ENCODE measurements at regions not wholly inside any gene's neighbourhood (a gene's known extent, or its start where the extent isn't known, plus 50 kb on each side); places are given as distances from the start of the nearest gene placed in this dataset.

GRCh38 chr21:26686705-26687104, 113.6 kb upstream of the CYYR1 start:
- Histone ChIP-seq H3K4me2 (ENCODE audit: low read depth, low read length) (no peak overlapping the region), H2BK120ac (ENCODE audit: low read depth, low read length) (no peak overlapping the region), H2BK20ac (ENCODE audit: low read depth, low read length) (no peak overlapping the region), H3K18ac (ENCODE audit: low read depth, low read length) (no peak overlapping the region), H4K5ac (ENCODE audit: low read depth, low read length) (no peak overlapping the region), H3K79me1 (ENCODE audit: low read depth in 1 of 2, low read length in 2 of 2) (no peaks in the 10 kb centered on the region), H4K91ac (ENCODE audit: insufficient read depth, low read depth, low read length) (no peak overlapping the region), H2BK15ac (ENCODE audit: low read depth, low read length) (no peak overlapping the region), H4K20me1 (ENCODE audit: insufficient read depth, low read length) (no peaks in the 10 kb centered on the region), H2AFZ (replicated peaks; ENCODE audit: low read length, poor library complexity) (no peak overlapping the region), H3K4me1 (ENCODE audit: control insufficient read depth, insufficient read depth, low read length) (no peaks in the 10 kb centered on the region), H3K14ac (replicated peaks; ENCODE audit: low read depth, low read length) (no peak overlapping the region), H3K9me1 (ENCODE audit: insufficient read depth, low read length) (no peaks in the 10 kb centered on the region), H2AK9ac (replicated peaks; ENCODE audit: low read depth, low read length, poor library complexity) (no peak overlapping the region), H3K9me3 (ENCODE audit: control insufficient read depth, insufficient read depth, low read length) (peaks cover 4% of the 10 kb centered on the region; the same call in 1 of the 2 replicates), H3K4me3 (ENCODE audit: insufficient read depth, low read depth, low read length) (no peak overlapping the region), H4K8ac (ENCODE audit: low read depth in 2 of 2, low read length in 2 of 2) (no peak overlapping the region), H3K23ac (ENCODE audit: low read depth, low read length) (no peak overlapping the region), H3K27me3 (ENCODE audit: control insufficient read depth, insufficient read depth, low read length) (no peaks in the 10 kb centered on the region), H3K36me3 (ENCODE audit: control insufficient read depth, insufficient read depth, low read length) (no peaks in the 10 kb centered on the region), H3K27ac (ENCODE audit: insufficient read depth, low read length) (no peak overlapping the region), H3K9ac (ENCODE audit: low read depth, low read length) (no peak overlapping the region), H3K56ac (ENCODE audit: extremely low read depth, insufficient read depth, low read length) (no peak overlapping the region; the same call in 1 of the 2 replicates), H3K4ac (ENCODE audit: low read depth, low read length) (no peak overlapping the region), H2AK5ac (ENCODE audit: low read depth, low read length) (no peak overlapping the region), H2BK5ac (ENCODE audit: low read depth, low read length, poor library complexity, severe bottlenecking) (no peak overlapping the region)
- no TSS peak for BruUV-seq (replicated peaks)
- TF ChIP-seq ELK1 (IDR thresholded peaks at IDR 0.05; ENCODE audit: borderline replicate concordance, low read depth, low read length) (no peak), CTCF (conservative IDR thresholded peaks at IDR 0.05; ENCODE audit: low read depth, low read length) (no peak), NFE2L2 (IDR thresholded peaks at IDR 0.05; ENCODE audit: low read depth, low read length) (no peak), MAFK (IDR thresholded peaks at IDR 0.05; ENCODE audit: low read depth, low read length) (no peak), FOS (IDR thresholded peaks at IDR 0.05; ENCODE audit: low read depth, low read length) (no peak), RAD21 (IDR thresholded peaks at IDR 0.05; ENCODE audit: low read length) (no peak), RCOR1 (IDR thresholded peaks at IDR 0.05; ENCODE audit: insufficient replicate concordance, low read length) (no peak), SMC3 (IDR thresholded peaks at IDR 0.05; ENCODE audit: low read depth, low read length) (no peak), RFX5 (IDR thresholded peaks at IDR 0.05; ENCODE audit: low read depth, low read length) (no peak), MAZ (IDR thresholded peaks at IDR 0.05; ENCODE audit: borderline replicate concordance, low read depth, low read length) (no peak), BHLHE40 (IDR thresholded peaks at IDR 0.05; ENCODE audit: low read depth, low read length) (no peak), MXI1 (IDR thresholded peaks at IDR 0.05; ENCODE audit: borderline replicate concordance, low read depth, low read length) (no peak), USF2 (IDR thresholded peaks at IDR 0.05; ENCODE audit: low read depth, low read length) (no peak), CHD1 (IDR thresholded peaks at IDR 0.05; ENCODE audit: low read depth, low read length) (no peak), CEBPB (IDR thresholded peaks at IDR 0.05; ENCODE audit: low read depth, low read length) (no peak), POLR2A (IDR thresholded peaks at IDR 0.05; ENCODE audit: low read depth, low read length) (no peak)
- dilution Hi-C loops (cut with HindIII; ENCODE audit: low sequenced_read_pairs, unreplicated experiment) = no loop called here
- no peak for ATAC-seq (ENCODE audit: low read depth)
- in situ Hi-C loops (cut with MboI; ENCODE audit: low sequenced_read_pairs) = no loop called here
- CTCF ChIA-PET = interaction anchor here (1.1 kb wide), 1 partner anchor 21 kb away, joined by 3 read pairs; no protein-coding TSS in a partner anchor
- POLR2A ChIA-PET (ENCODE audit: unreplicated experiment) = no interaction called here
- no peak for DNase-seq
- no CpG with 5 or more reads among the region's 6 CpGs for WGBS, 2 experiments (ENCODE audit: extremely low coverage in 2 of 2, insufficient read length in 1 of 2)
- intact Hi-C loops (cut with micrococcal nuclease) = no loop called here
